ACC112 (cell line): ENCODE measurements at regions not wholly inside any gene's neighbourhood (a gene's known extent, or its start where the extent isn't known, plus 50 kb on each side); places are given as distances from the start of the nearest gene placed in this dataset.

ENCODE experiments used
- H2AFZ ChIP-seq: fragments of 200-600 bp; sonication (generic); one replicate; pipeline ENCODE4 v1.6.0; 2017; ENCODE audit warnings: antibody characterized with exemption, low read length; ENCODE audit not compliant: unreplicated experiment
- H3K27ac ChIP-seq: fragments of 200-600 bp; sonication (generic); 2 replicates; pipeline ENCODE4 v1.5.1; 2014; ENCODE audit warnings: low read depth, mild to moderate bottlenecking, antibody characterized with exemption, low read length, moderate library complexity
- H3K27me3 ChIP-seq: fragments of 200-600 bp; sonication (generic); 2 replicates; pipeline ENCODE4 v1.6.1; 2014; ENCODE audit warnings: mild to moderate bottlenecking, antibody characterized with exemption, low read length, moderate library complexity, mixed read lengths; ENCODE audit not compliant: insufficient read depth
- H3K36me3 ChIP-seq: fragments of 200-600 bp; sonication (generic); 2 replicates; pipeline ENCODE4 v1.6.1; 2016; ENCODE audit warnings: mild to moderate bottlenecking, antibody characterized with exemption, low read length, moderate library complexity, mixed read lengths; ENCODE audit not compliant: insufficient read depth
- H3K4me1 ChIP-seq: fragments of 200-600 bp; sonication (generic); one replicate; pipeline ENCODE4 v1.6.1; 2016; ENCODE audit warnings: low read length, mixed read lengths; ENCODE audit not compliant: insufficient read depth, unreplicated experiment, control insufficient read depth
- H3K4me3 ChIP-seq: fragments of 200-600 bp; sonication (generic); 2 replicates; pipeline ENCODE4 v1.5.1; 2014; ENCODE audit warnings: mild to moderate bottlenecking, low read depth, low read length
- H3K79me2 ChIP-seq: fragments of 200-600 bp; sonication (generic); one replicate; pipeline ENCODE4 v1.6.0; 2016; ENCODE audit warnings: low read length; ENCODE audit not compliant: control insufficient read depth, unreplicated experiment, insufficient read depth

DNA sequence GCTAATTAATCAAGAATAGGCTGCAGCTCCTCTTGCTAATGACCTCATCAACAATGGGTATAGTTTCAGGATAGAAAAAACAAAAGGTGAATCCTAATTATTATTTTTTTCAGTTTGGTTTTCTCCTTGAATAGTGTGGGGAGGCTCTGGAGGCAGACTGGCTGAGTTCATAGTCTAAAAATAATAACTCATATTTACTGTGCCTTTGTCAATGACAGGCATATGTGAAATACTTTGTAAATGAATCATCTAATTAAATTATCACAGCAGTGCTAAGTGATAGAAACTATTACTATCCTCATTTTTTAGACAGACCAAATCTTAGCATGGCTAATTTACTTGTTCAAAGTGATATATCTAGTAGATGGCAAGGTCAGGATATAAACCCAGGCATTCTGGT lies 1261.0 kb upstream of the SLC10A2 start:
- H3K27me3 ChIP-seq, result no peaks in the 10 kb centered on the region
- H2AFZ ChIP-seq, result no peak overlapping the region
- H3K79me2 ChIP-seq, result no peaks in the 10 kb centered on the region
- no peaks in the 10 kb centered on the region for H3K36me3 ChIP-seq
- no peak overlapping the region for H3K27ac ChIP-seq
- no peak overlapping the region for H3K4me3 ChIP-seq
- H3K4me1 ChIP-seq, result no peaks in the 10 kb centered on the region

- Histone ChIP-seq H3K36me3 (no peaks in the 10 kb centered on the region), H3K27me3 (no peaks in the 10 kb centered on the region)
These were observed 1260.3 kb upstream of the SLC10A2 start for GRCh38 chr13:104326523-104326922.

GRCh38 chr13:104321756-104322155 lies 1255.5 kb upstream of the SLC10A2 start:
- no peak overlapping the region for H2AFZ ChIP-seq
- no peak overlapping the region for H3K4me3 ChIP-seq
- no peaks in the 10 kb centered on the region for H3K36me3 ChIP-seq
- no peak overlapping the region for H3K27ac ChIP-seq
- H3K79me2 ChIP-seq, result no peaks in the 10 kb centered on the region
- H3K27me3 ChIP-seq, result no peaks in the 10 kb centered on the region
- H3K4me1 ChIP-seq, result no peaks in the 10 kb centered on the region

More at GRCh38 chr13:104326523-104326922, 1260.3 kb upstream of the SLC10A2 start:
- Histone ChIP-seq H3K4me1 (no peaks in the 10 kb centered on the region), H3K79me2 (no peaks in the 10 kb centered on the region), H2AFZ (no peak overlapping the region), H3K4me3 (no peak overlapping the region), H3K27ac (no peak overlapping the region)

- H3K4me1 ChIP-seq, result peaks cover 8% of the 10 kb centered on the region
- H3K27ac ChIP-seq, result no peak overlapping the region
- H2AFZ ChIP-seq, result no peak overlapping the region
- no peak overlapping the region for H3K4me3 ChIP-seq
- H3K79me2 ChIP-seq, result no peaks in the 10 kb centered on the region
- no peaks in the 10 kb centered on the region for H3K27me3 ChIP-seq
- no peaks in the 10 kb centered on the region for H3K36me3 ChIP-seq
These were observed 1254.2 kb upstream of the SLC10A2 start for GRCh38 chr13:104320446-104320845.

DNA sequence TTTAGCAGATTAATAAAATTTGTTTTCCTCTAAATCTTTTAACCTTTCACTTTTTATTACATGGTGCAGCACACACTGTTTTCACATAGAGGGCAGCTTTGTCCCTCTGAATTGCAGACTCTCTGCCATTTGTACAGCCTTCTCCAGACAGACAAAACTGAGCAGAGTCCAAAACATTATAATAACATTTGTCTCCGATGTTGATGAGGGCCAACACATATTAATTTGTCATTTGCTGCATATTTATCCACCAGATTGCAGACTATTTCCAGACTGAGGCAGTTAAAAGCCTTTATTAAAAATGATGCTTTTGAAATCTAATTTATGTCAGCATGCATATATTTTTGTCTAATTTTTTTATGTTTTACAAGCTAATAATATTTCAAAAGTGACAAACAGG lies 1251.9 kb upstream of the SLC10A2 start:
- H3K4me1 ChIP-seq, result peaks cover 15% of the 10 kb centered on the region
- no peak overlapping the region for H2AFZ ChIP-seq
- H3K27ac ChIP-seq, result no peak overlapping the region
- no peak overlapping the region for H3K4me3 ChIP-seq
- no peaks in the 10 kb centered on the region for H3K36me3 ChIP-seq
- no peaks in the 10 kb centered on the region for H3K79me2 ChIP-seq
- H3K27me3 ChIP-seq, result no peaks in the 10 kb centered on the region

DNA sequence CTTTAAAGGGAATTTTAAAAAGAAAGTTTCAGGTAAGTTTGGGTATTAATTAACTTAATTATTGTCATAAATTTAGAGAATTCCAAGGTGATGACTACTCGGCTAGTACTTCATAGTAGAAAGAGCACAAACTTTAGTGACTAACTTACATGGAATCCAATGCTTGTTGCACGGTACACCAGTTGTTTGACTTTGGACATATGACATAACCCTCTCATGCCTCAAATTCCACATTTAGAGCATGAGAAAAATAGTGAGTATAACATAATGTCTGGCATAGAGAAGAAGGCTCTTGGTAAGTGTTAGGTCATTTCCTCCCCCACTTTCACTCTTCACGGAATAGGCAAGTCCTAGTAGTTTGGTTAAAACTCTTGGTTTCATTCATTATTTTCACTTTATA lies 1249.4 kb upstream of the SLC10A2 start:
- H2AFZ ChIP-seq, result no peak overlapping the region
- H3K27ac ChIP-seq, result peak overlapping the region; percentile 80
- no peaks in the 10 kb centered on the region for H3K36me3 ChIP-seq
- H3K4me1 ChIP-seq, result peaks cover 15% of the 10 kb centered on the region
- no peaks in the 10 kb centered on the region for H3K27me3 ChIP-seq
- no peak overlapping the region for H3K4me3 ChIP-seq
- no peaks in the 10 kb centered on the region for H3K79me2 ChIP-seq

DNA sequence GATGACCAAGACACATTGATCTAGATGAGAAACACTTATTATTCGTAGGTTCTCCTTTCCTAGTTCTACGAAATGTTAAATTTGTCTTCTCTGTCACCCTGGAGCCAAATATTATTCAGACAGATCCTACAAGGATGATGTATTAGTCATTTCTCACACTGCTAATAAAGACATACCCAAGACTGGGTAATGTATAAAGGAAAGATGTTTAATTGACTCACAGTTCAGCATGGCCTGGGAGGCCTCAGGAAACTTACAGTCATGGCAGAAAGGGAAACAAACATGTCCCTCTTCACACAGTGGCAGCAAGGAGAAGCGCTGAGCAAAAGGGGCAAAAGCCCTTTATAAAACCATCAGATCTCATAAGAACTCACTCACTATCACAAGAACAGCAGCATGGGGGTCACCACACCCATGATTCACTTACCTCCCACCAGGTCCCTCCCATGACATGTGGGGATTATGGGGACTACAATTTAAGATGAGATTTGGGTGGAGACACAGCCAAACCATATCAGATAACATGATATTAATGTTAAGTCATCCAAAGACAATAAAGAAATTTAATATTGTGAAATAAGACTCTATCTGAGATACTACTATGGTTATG lies 1248.8 kb upstream of the SLC10A2 start:
- no peaks in the 10 kb centered on the region for H3K79me2 ChIP-seq

GRCh38 chr13:104314321-104314720 lies 1248.1 kb upstream of the SLC10A2 start:
- Histone ChIP-seq H3K4me3 (no peak overlapping the region), H2AFZ (no peak overlapping the region), H3K27ac (peak overlapping the region; percentile 80), H3K27me3 (no peaks in the 10 kb centered on the region), H3K79me2 (no peaks in the 10 kb centered on the region), H3K4me1 (peaks cover 15% of the 10 kb centered on the region), H3K36me3 (no peaks in the 10 kb centered on the region)

More for the DNA sequence above, 1248.8 kb upstream of the SLC10A2 start:
- Histone ChIP-seq H2AFZ (peak overlapping the region; percentile 29), H3K4me1 (peaks cover 15% of the 10 kb centered on the region), H3K27me3 (no peaks in the 10 kb centered on the region), H3K4me3 (no peak overlapping the region), H3K27ac (peak overlapping the region; percentile 80), H3K36me3 (no peaks in the 10 kb centered on the region)

- H2AFZ ChIP-seq, result no peak overlapping the region
- H3K36me3 ChIP-seq, result no peaks in the 10 kb centered on the region
- no peak overlapping the region for H3K27ac ChIP-seq
- peaks cover 8% of the 10 kb centered on the region for H3K4me1 ChIP-seq
- H3K79me2 ChIP-seq, result no peaks in the 10 kb centered on the region
- H3K27me3 ChIP-seq, result no peaks in the 10 kb centered on the region
- no peak overlapping the region for H3K4me3 ChIP-seq
These were observed 1244.6 kb upstream of the SLC10A2 start for GRCh38 chr13:104310861-104311260.

DNA sequence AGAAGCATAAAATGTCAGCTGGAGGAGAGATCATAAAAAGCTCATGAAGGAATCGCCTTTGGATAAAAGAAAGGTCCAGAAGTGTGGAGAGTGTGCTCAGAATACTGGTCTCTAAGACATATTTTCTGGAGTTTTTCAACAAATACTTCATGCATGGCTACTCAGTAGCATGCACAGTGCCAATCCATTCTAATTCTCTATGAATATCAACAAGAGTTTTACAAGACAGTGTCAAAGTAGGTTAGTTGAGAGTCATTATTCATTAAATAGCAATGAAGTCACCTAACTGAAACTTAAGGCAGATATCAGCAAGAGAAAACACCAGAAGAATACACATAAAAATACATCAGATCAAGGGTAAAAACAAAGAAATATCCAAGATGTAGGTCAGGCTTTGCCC lies 1243.2 kb upstream of the SLC10A2 start:
- Histone ChIP-seq H3K36me3 (no peaks in the 10 kb centered on the region), H3K27me3 (no peaks in the 10 kb centered on the region), H3K27ac (no peak overlapping the region), H2AFZ (no peak overlapping the region), H3K79me2 (no peaks in the 10 kb centered on the region), H3K4me1 (no peaks in the 10 kb centered on the region), H3K4me3 (no peak overlapping the region)

GRCh38 chr13:104301171-104301975 lies 1235.2 kb upstream of the SLC10A2 start:
- no peaks in the 10 kb centered on the region for H3K79me2 ChIP-seq
- H3K27me3 ChIP-seq, result no peaks in the 10 kb centered on the region
- H3K4me1 ChIP-seq, result no peaks in the 10 kb centered on the region
- H3K4me3 ChIP-seq, result no peak overlapping the region
- H3K27ac ChIP-seq, result no peak overlapping the region
- H2AFZ ChIP-seq, result no peak overlapping the region
- no peaks in the 10 kb centered on the region for H3K36me3 ChIP-seq
